H1 (cell line): ENCODE measurements at regions not wholly inside any gene's neighbourhood (a gene's known extent, or its start where the extent isn't known, plus 50 kb on each side); places are given as distances from the start of the nearest gene placed in this dataset.

ENCODE experiments used
- ASH2L ChIP-seq: fragments of 200-600, 300-600 bp; sonication (generic); IDR thresholded peaks from one replicate; pipeline ENCODE4 v1.7.1; 2017; ENCODE audit warnings: low read length
- BACH1 ChIP-seq: IDR thresholded peaks from 2 replicates; pipeline ENCODE4 v1.6.1; 2012; ENCODE audit warnings: low read length, improper control_type of control experiment
- HDAC2 ChIP-seq, 2 experiments: fragments of 300-600 bp in 1 of 2; sonication (generic) in 1 of 2; IDR thresholded peaks; 2 replicates each; pipeline ENCODE4 v1.6.1; 2011 to 2012; ENCODE audit warnings: low read depth in 2 of 2, low read length in 2 of 2, mild to moderate bottlenecking in 2 of 2, moderate library complexity in 2 of 2, borderline replicate concordance in 1 of 2, inconsistent platforms in 1 of 2
- KDM4A ChIP-seq: IDR thresholded peaks from one replicate; pipeline ENCODE4 v1.7.1; 2012; ENCODE audit warnings: low read depth, mild to moderate bottlenecking, moderate library complexity, low read length, inconsistent platforms; ENCODE audit not compliant: severe bottlenecking
- POU5F1 ChIP-seq: IDR thresholded peaks from 2 replicates; pipeline ENCODE4 v1.6.1; 2011; ENCODE audit warnings: low read depth, mild to moderate bottlenecking, low read length, moderate library complexity
- TCF12 ChIP-seq: IDR thresholded peaks from 2 replicates; pipeline ENCODE4 v1.6.1; 2011; ENCODE audit warnings: low read depth, mild to moderate bottlenecking, low read length
- ZNF274 ChIP-seq: IDR thresholded peaks from 2 replicates; pipeline ENCODE4 v1.7.0; 2012; ENCODE audit warnings: low read length, borderline replicate concordance; ENCODE audit errors: extremely low read depth
- TF ChIP-seq, protein P1 (sequence below): IDR thresholded peaks from 2 replicates; pipeline ENCODE4 v1.6.1; 2012; ENCODE audit warnings: low read length, inconsistent platforms

DNA sequence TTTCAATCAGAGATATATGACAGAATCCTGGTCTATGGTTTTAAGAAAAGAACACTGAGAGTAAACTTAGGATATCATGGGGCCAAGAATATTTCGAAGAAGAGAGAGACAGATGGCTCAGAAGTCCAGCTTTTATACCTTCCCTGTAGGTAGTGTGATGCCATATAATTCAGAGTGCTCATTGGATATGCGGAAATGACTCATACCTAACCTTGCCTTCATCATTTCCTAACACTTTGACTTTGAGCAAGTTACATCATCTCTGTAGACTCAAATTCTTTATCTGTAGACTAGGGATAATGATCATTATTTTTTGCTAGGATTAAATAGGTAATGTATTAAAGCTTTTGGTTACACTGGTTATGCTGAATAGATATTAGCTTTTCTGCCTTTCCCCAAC, 461.6 kb upstream of the CNTNAP5 start (continued):
- TF ChIP-seq, protein P1, sequence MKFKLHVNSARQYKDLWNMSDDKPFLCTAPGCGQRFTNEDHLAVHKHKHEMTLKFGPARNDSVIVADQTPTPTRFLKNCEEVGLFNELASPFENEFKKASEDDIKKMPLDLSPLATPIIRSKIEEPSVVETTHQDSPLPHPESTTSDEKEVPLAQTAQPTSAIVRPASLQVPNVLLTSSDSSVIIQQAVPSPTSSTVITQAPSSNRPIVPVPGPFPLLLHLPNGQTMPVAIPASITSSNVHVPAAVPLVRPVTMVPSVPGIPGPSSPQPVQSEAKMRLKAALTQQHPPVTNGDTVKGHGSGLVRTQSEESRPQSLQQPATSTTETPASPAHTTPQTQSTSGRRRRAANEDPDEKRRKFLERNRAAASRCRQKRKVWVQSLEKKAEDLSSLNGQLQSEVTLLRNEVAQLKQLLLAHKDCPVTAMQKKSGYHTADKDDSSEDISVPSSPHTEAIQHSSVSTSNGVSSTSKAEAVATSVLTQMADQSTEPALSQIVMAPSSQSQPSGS = no peak
- TF ChIP-seq BACH1 (no peak), ASH2L (no peak), KDM4A (no peak), TCF12 (no peak), POU5F1 (no peak), HDAC2 (IDR thresholded peaks at IDR 0.05; ENCODE audit: borderline replicate concordance in 1 of 2, low read depth in 2 of 2, low read length in 2 of 2) (no peak), ZNF274 (no peak)
